B cell (primary cell): ENCODE measurements at regions not wholly inside any gene's neighbourhood (a gene's known extent, or its start where the extent isn't known, plus 50 kb on each side); places are given as distances from the start of the nearest gene placed in this dataset.

Experiments
- ATAC-seq: fragments of 200-7000 bp; cut with Tn5 transposase; one replicate; pipeline ENCODE4 v1.10.0; 2021; ENCODE audit warnings: low read depth, mild to moderate bottlenecking, moderate number of reproducible peaks, moderate library complexity
- CTCF ChIA-PET: fragments of 350-600 bp; sonication (Branson Sonifier 250); formaldehyde crosslinking; loops from one replicate; lab custom pipeline; 2021; ENCODE audit warnings: antibody characterized with exemption, inconsistent platforms; lab: Charles Lee
- POLR2A ChIA-PET: fragments of 350-600 bp; sonication (Branson Sonifier 250); formaldehyde crosslinking; loops from one replicate; lab custom pipeline; 2021; ENCODE audit warnings: antibody characterized with exemption; lab: Charles Lee
- DNase-seq: peaks from one replicate; pipeline ENCODE4 v3.0.0; 2013
- H2AFZ ChIP-seq: 2 replicates; pipeline ENCODE4 v1.6.1; 2012; ENCODE audit warnings: mild to moderate bottlenecking, low read depth, low read length; ENCODE audit not compliant: insufficient read depth, poor library complexity, severe bottlenecking
- H3K27ac ChIP-seq, 2 donors: 1 replicate in 1 of 2; 2 replicates in 1 of 2; pipeline ENCODE4 v1.5.1; 2012 to 2013; ENCODE audit warnings: low read length in 2 of 2, mild to moderate bottlenecking in 2 of 2, moderate library complexity in 1 of 2
- H3K27me3 ChIP-seq, 4 experiments: fragments of 200-600 bp in 1 of 4; sonication (generic) in 1 of 4; replicated peaks in 1 of 4; 1 replicate in 2 of 4; 2 replicates in 2 of 4; pipeline versions ENCODE4 v1.6.1 to v1.7.0; 2013 to 2016; ENCODE audit warnings: low read length in 3 of 4, mild to moderate bottlenecking in 2 of 4, mixed read lengths in 1 of 4, moderate library complexity in 1 of 4; ENCODE audit not compliant: insufficient read depth in 4 of 4, control insufficient read depth in 3 of 4; ENCODE audit errors: control extremely low read depth in 1 of 4
- H3K36me3 ChIP-seq, 2 experiments: replicated peaks in 1 of 2; 1 replicate in 1 of 2; 2 replicates in 1 of 2; pipeline versions ENCODE4 v1.6.1 to v1.7.1; 2013; ENCODE audit warnings: low read length in 1 of 2; ENCODE audit not compliant: insufficient read depth in 2 of 2, control insufficient read depth in 1 of 2; ENCODE audit errors: control extremely low read depth in 1 of 2, extremely low read depth in 1 of 2
- H3K4me1 ChIP-seq, 2 donors: fragments of 200-600 bp in 1 of 2; sonication (generic) in 1 of 2; 1 replicate in 1 of 2; 2 replicates in 1 of 2; pipeline versions ENCODE4 v1.5.1 to v1.6.1; 2013 to 2017; ENCODE audit warnings: low read length in 2 of 2; ENCODE audit not compliant: control insufficient read depth in 2 of 2, insufficient read depth in 2 of 2
- H3K4me2 ChIP-seq: replicated peaks from 2 replicates; pipeline ENCODE3; 2012; ENCODE audit warnings: mild to moderate bottlenecking, low read depth, low read length; ENCODE audit not compliant: poor library complexity, severe bottlenecking
- H3K4me3 ChIP-seq, 5 experiments: fragments of 200-600 bp in 1 of 5; sonication (generic) in 1 of 5; 1 replicate in 3 of 5; 2 replicates in 2 of 5; pipeline versions ENCODE4 v1.5.1 to v1.7.0; 2011 to 2016; ENCODE audit warnings: low read length in 4 of 5, mild to moderate bottlenecking in 4 of 5, low read depth in 2 of 5, control low read depth in 1 of 5, moderate library complexity in 1 of 5; ENCODE audit not compliant: insufficient read depth in 1 of 5; ENCODE audit errors: control extremely low read depth in 1 of 5, extremely low read depth in 1 of 5
- H3K79me2 ChIP-seq: fragments of 200-600 bp; sonication (generic); one replicate; pipeline ENCODE4 v1.6.0; 2016; ENCODE audit warnings: low read length; ENCODE audit not compliant: control insufficient read depth, insufficient read depth
- H3K9ac ChIP-seq: fragments of 200-600 bp; sonication (generic); 2 replicates; pipeline ENCODE4 v1.6.1; 2017; ENCODE audit warnings: mild to moderate bottlenecking, low read length, moderate library complexity
- H3K9me3 ChIP-seq, 3 donors: one replicate each; pipeline versions ENCODE4 v1.6.1 to v1.7.1; 2013; ENCODE audit warnings: low read length in 2 of 3; ENCODE audit not compliant: control insufficient read depth in 2 of 3, insufficient read depth in 1 of 3; ENCODE audit errors: control extremely low read depth in 1 of 3
- H4K20me1 ChIP-seq: 2 replicates; pipeline ENCODE4 v1.6.0; 2012; ENCODE audit warnings: mild to moderate bottlenecking, low read length; ENCODE audit not compliant: insufficient read depth, control insufficient read depth, poor library complexity, severe bottlenecking
- H3K27ac Mint-ChIP-seq: one replicate; pipeline ENCODE4 v1.8.0; 2021; ENCODE audit warnings: mixed read lengths
- H3K27me3 Mint-ChIP-seq: one replicate; pipeline ENCODE4 v1.8.0; 2021; ENCODE audit warnings: mixed read lengths
- H3K4me1 Mint-ChIP-seq: one replicate; pipeline ENCODE4 v1.8.0; 2021; ENCODE audit warnings: mixed read lengths
- H3K4me3 Mint-ChIP-seq: one replicate; pipeline ENCODE4 v1.8.0; 2021; ENCODE audit warnings: mixed read lengths
- H3K9me3 Mint-ChIP-seq: one replicate; pipeline ENCODE4 v1.8.0; 2022; ENCODE audit warnings: mixed read lengths; ENCODE audit not compliant: insufficient read depth
- CTCF ChIP-seq: fragments of 200-600 bp; IDR thresholded peaks from one replicate; pipeline ENCODE4 v1.8.0; 2022; ENCODE audit warnings: antibody characterized with exemption, mild to moderate bottlenecking
- EZH2 ChIP-seq: IDR thresholded peaks from 2 replicates; pipeline ENCODE4 v1.6.1; 2012; ENCODE audit warnings: borderline replicate concordance, low read depth, mild to moderate bottlenecking, moderate library complexity, low read length; ENCODE audit not compliant: insufficient read depth, poor library complexity, severe bottlenecking
- WGBS: methylation state at CpG from one replicate; pipeline ENCODE4 v1.1.5; 2013; ENCODE audit warnings: missing lambda C conversion rate; ENCODE audit not compliant: insufficient coverage; 5-methylcytosine and 5-hydroxymethylcytosine counted together
- intact Hi-C: fragments of 100-400 bp; cut with micrococcal nuclease; formaldehyde crosslinking; loops from one replicate; pipeline ENCODE4 v1.10.0; 2022

- Histone ChIP-seq H3K4me1 (no peaks in the 10 kb centered on the region), H3K36me3 (no peaks in the 10 kb centered on the region), H3K4me2 (no peak overlapping the region), H3K79me2 (no peaks in the 10 kb centered on the region), H3K9ac (no peak overlapping the region), H3K27me3 (no peaks in the 10 kb centered on the region), H3K4me3 (no peak overlapping the region), H3K27ac (no peak overlapping the region), H3K9me3 (no peaks in the 10 kb centered on the region), H2AFZ (no peak overlapping the region), H4K20me1 (no peaks in the 10 kb centered on the region)
- TF ChIP-seq CTCF, result no peak
- no peak for TF ChIP-seq EZH2
- H3K27ac Mint-ChIP-seq, result no peak overlapping the region
- DNase-seq (no peak), ATAC-seq (no peak)
- WGBS, result 58% methylated on average over 2 of the region's 3 CpGs
- intact Hi-C loops, result no loop called here
- H3K9me3 Mint-ChIP-seq, result no peaks in the 10 kb centered on the region
- ChIA-PET POLR2A (no interaction called here), CTCF (no interaction called here)
- H3K27me3 Mint-ChIP-seq, result no peaks in the 10 kb centered on the region
- no peaks in the 10 kb centered on the region for H3K4me1 Mint-ChIP-seq
- no peak overlapping the region for H3K4me3 Mint-ChIP-seq
These were observed 182.5 kb downstream of the TMEM167A start for GRCh38 chr5:82894716-82895115.

GRCh38 chr5:82889088-82889487, 188.1 kb downstream of the TMEM167A start:
- POLR2A ChIA-PET, result no interaction called here
- intact Hi-C loops, result no loop called here
- WGBS, result no CpG with 5 or more reads among the region's 1 CpG

More at GRCh38 chr5:82889088-82889487, 188.1 kb downstream of the TMEM167A start:
- H3K4me3 Mint-ChIP-seq, result no peak overlapping the region
- no peak for DNase-seq
- no peak for ATAC-seq
- H3K9ac ChIP-seq, result no peak overlapping the region
- no peak overlapping the region for H3K27ac ChIP-seq
- H3K4me1 Mint-ChIP-seq, result peaks cover 4% of the 10 kb centered on the region
- no peaks in the 10 kb centered on the region for H3K27me3 Mint-ChIP-seq
- no peak overlapping the region for H3K4me2 ChIP-seq
- H3K4me1 ChIP-seq, result no peaks in the 10 kb centered on the region
- CTCF ChIA-PET, result no interaction called here
- no peaks in the 10 kb centered on the region for H3K36me3 ChIP-seq
- no peaks in the 10 kb centered on the region for H3K9me3 ChIP-seq
- TF ChIP-seq CTCF (no peak), EZH2 (no peak)
- no peaks in the 10 kb centered on the region for H3K9me3 Mint-ChIP-seq
- no peaks in the 10 kb centered on the region for H3K79me2 ChIP-seq
- H3K27me3 ChIP-seq, result no peaks in the 10 kb centered on the region
- no peak overlapping the region for H3K4me3 ChIP-seq
- H3K27ac Mint-ChIP-seq, result no peak overlapping the region
- H2AFZ ChIP-seq, result no peak overlapping the region
- no peaks in the 10 kb centered on the region for H4K20me1 ChIP-seq
